Breast epithelium (tissue), 3 donors: ENCODE measurements at regions not wholly inside any gene's neighbourhood (a gene's known extent, or its start where the extent isn't known, plus 50 kb on each side); places are given as distances from the start of the nearest gene placed in this dataset.

Experiments used
- POLR2A ChIP-seq: fragments of 450-650 bp; IDR thresholded peaks from one replicate; pipeline ENCODE4 v1.6.1; 2016; ENCODE audit warnings: antibody characterized with exemption, mild to moderate bottlenecking, moderate library complexity
- TF ChIP-seq, protein P1 (sequence below), 3 donors: fragments of 450-650 bp; IDR thresholded peaks; one replicate each; pipeline ENCODE4 v1.5.1; 2016 to 2017; ENCODE audit warnings: antibody characterized with exemption in 3 of 3, mild to moderate bottlenecking in 3 of 3, moderate library complexity in 3 of 3

DNA sequence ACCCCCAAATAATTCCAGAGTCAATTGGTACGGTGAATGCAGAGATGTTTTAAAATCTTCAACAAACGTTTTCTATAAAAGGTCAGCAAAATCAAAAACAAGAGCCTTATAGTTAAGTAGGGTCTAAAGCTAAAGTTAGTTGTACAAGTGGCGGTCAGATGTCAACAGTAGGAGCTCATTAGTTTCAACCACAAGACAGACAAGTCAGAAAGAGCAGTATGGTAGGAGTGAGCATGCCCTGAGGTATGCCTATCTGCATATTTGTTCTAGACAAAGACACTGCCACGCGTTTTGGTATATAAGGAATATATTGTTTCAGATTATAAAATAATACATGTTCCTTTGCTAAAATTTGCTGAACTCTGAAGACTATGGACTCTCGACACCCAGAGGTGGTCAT, 431.5 kb upstream of the KIF2B start:
- TF ChIP-seq, protein P1, sequence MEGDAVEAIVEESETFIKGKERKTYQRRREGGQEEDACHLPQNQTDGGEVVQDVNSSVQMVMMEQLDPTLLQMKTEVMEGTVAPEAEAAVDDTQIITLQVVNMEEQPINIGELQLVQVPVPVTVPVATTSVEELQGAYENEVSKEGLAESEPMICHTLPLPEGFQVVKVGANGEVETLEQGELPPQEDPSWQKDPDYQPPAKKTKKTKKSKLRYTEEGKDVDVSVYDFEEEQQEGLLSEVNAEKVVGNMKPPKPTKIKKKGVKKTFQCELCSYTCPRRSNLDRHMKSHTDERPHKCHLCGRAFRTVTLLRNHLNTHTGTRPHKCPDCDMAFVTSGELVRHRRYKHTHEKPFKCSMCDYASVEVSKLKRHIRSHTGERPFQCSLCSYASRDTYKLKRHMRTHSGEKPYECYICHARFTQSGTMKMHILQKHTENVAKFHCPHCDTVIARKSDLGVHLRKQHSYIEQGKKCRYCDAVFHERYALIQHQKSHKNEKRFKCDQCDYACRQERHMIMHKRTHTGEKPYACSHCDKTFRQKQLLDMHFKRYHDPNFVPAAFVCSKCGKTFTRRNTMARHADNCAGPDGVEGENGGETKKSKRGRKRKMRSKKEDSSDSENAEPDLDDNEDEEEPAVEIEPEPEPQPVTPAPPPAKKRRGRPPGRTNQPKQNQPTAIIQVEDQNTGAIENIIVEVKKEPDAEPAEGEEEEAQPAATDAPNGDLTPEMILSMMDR (IDR thresholded peaks at IDR 0.05): no peak
- TF ChIP-seq POLR2A: no peak
